GM23338 (cell line): ENCODE measurements at regions not wholly inside any gene's neighbourhood (a gene's known extent, or its start where the extent isn't known, plus 50 kb on each side); places are given as distances from the start of the nearest gene placed in this dataset.

ENCODE experiments used
- ATAC-seq: fragments of 200-7000 bp; cut with Tn5 transposase; 3 replicates; pipeline ENCODE4 v1.9.1; 2020
- DNase-seq: peaks from one replicate; pipeline ENCODE4 v3.0.0-alpha.2; 2015; ENCODE audit warnings: low spot score
- H2AFZ ChIP-seq: fragments of 200-600 bp; sonication (generic); 2 replicates; pipeline ENCODE4 v1.8.0; 2016; ENCODE audit warnings: antibody characterized with exemption, mild to moderate bottlenecking, moderate library complexity
- H3F3A ChIP-seq: fragments of 200-600 bp; sonication (generic); replicated peaks from 2 replicates; pipeline ENCODE4 v1.8.0; 2017; ENCODE audit warnings: antibody characterized with exemption, mixed run types, low read depth
- H3K27ac ChIP-seq: fragments of 200-600 bp; sonication (generic); 2 replicates; pipeline ENCODE4 v1.6.1; 2016; ENCODE audit warnings: low read depth
- H3K27me3 ChIP-seq: fragments of 200-600 bp; sonication (generic); 2 replicates; pipeline ENCODE4 v1.8.0; 2016; ENCODE audit warnings: mild to moderate bottlenecking, mixed run types, moderate library complexity; ENCODE audit not compliant: insufficient read depth
- H3K36me3 ChIP-seq: fragments of 200-600 bp; sonication (generic); 2 replicates; pipeline ENCODE4 v1.8.0; 2016; ENCODE audit warnings: mild to moderate bottlenecking; ENCODE audit not compliant: insufficient read depth
- H3K4me1 ChIP-seq: fragments of 200-600 bp; sonication (generic); 2 replicates; pipeline ENCODE4 v1.8.0; 2016; ENCODE audit warnings: mild to moderate bottlenecking, moderate library complexity; ENCODE audit not compliant: insufficient read depth
- H3K4me2 ChIP-seq: fragments of 200-600 bp; sonication (generic); 2 replicates; pipeline ENCODE4 v1.7.1; 2017; ENCODE audit warnings: mixed run types
- H3K4me3 ChIP-seq: fragments of 200-600 bp; sonication (generic); 2 replicates; pipeline ENCODE4 v1.6.1; 2016; ENCODE audit warnings: mixed run types
- H3K79me2 ChIP-seq: fragments of 200-600 bp; sonication (generic); replicated peaks from 2 replicates; pipeline ENCODE4 v1.8.0; 2017; ENCODE audit warnings: mild to moderate bottlenecking; ENCODE audit not compliant: insufficient read depth
- H3K9me2 ChIP-seq: fragments of 200-600 bp; sonication (generic); 2 replicates; pipeline ENCODE4 v1.8.0; 2017; ENCODE audit not compliant: insufficient read depth
- H4K20me1 ChIP-seq: fragments of 200-600 bp; sonication (generic); replicated peaks from 2 replicates; pipeline ENCODE4 v1.8.0; 2017; ENCODE audit warnings: mild to moderate bottlenecking; ENCODE audit not compliant: insufficient read depth
- H3K27ac Mint-ChIP-seq: 2 replicates; pipeline ENCODE4 v1.8.0; 2020; ENCODE audit warnings: inconsistent platforms, mild to moderate bottlenecking, moderate library complexity, mixed read lengths
- H3K27me3 Mint-ChIP-seq: 3 replicates; pipeline ENCODE4 v1.8.0; 2022; ENCODE audit warnings: low read depth, mild to moderate bottlenecking, moderate library complexity, mixed read lengths, inconsistent platforms; ENCODE audit not compliant: insufficient read depth, poor library complexity
- H3K36me3 Mint-ChIP-seq: 3 replicates; pipeline ENCODE4 v1.8.0; 2021; ENCODE audit warnings: low read depth, mild to moderate bottlenecking, inconsistent platforms, moderate library complexity, mixed read lengths
- H3K4me1 Mint-ChIP-seq: 3 replicates; pipeline ENCODE4 v1.8.0; 2020; ENCODE audit warnings: mild to moderate bottlenecking, inconsistent platforms, mixed read lengths
- H3K4me3 Mint-ChIP-seq: 3 replicates; pipeline ENCODE4 v1.8.0; 2021; ENCODE audit warnings: moderate library complexity, mild to moderate bottlenecking, inconsistent platforms, mixed read lengths
- H3K9me3 Mint-ChIP-seq: 3 replicates; pipeline ENCODE4 v1.8.0; 2020; ENCODE audit warnings: moderate library complexity, mild to moderate bottlenecking, inconsistent platforms, mixed read lengths
- CREB1 ChIP-seq: fragments of 250-450 bp; sonication (Bioruptor Pico); IDR thresholded peaks from 2 replicates; pipeline ENCODE4 v1.5.0; 2020; ENCODE audit warnings: low read depth, mild to moderate bottlenecking, moderate library complexity
- CTCF ChIP-seq, 2 experiments: fragments of 200-600 bp in 1 of 2; sonication (generic) in 1 of 2; conservative IDR thresholded peaks; 2 replicates each; pipeline versions ENCODE4 v1.5.1 to v1.6.1; 2016 to 2017; ENCODE audit warnings: antibody characterized with exemption in 2 of 2, low read depth in 2 of 2, mild to moderate bottlenecking in 2 of 2, moderate library complexity in 1 of 2
- ETS1 ChIP-seq: IDR thresholded peaks from 2 replicates; pipeline ENCODE4 v1.6.1; 2016; ENCODE audit warnings: antibody characterized with exemption
- EZH2 ChIP-seq: fragments of 200-600 bp; sonication (generic); IDR thresholded peaks from one replicate; pipeline ENCODE4 v1.8.0; 2017; ENCODE audit warnings: antibody characterized with exemption, mild to moderate bottlenecking, low read depth; ENCODE audit not compliant: unreplicated experiment
- EZH2phosphoT487 ChIP-seq: fragments of 200-600 bp; sonication (generic); IDR thresholded peaks from one replicate; pipeline ENCODE4 v1.8.1; 2018; ENCODE audit warnings: antibody characterized with exemption; ENCODE audit not compliant: unreplicated experiment
- JUNB ChIP-seq: IDR thresholded peaks from one replicate; pipeline ENCODE4 v1.6.1; 2016; ENCODE audit warnings: antibody characterized with exemption; ENCODE audit not compliant: unreplicated experiment
- POLR2AphosphoS5 ChIP-seq: IDR thresholded peaks from 2 replicates; pipeline ENCODE4 v1.6.1; 2016; ENCODE audit warnings: antibody characterized with exemption, low read depth
- REST ChIP-seq: IDR thresholded peaks from one replicate; pipeline ENCODE4 v1.6.1; 2018; ENCODE audit warnings: antibody characterized with exemption; ENCODE audit not compliant: unreplicated experiment
- STAT1 ChIP-seq: IDR thresholded peaks from one replicate; pipeline ENCODE4 v1.6.1; 2016; ENCODE audit warnings: antibody characterized with exemption; ENCODE audit not compliant: unreplicated experiment
- ZNF114 ChIP-seq: fragments of 250-450 bp; sonication (Bioruptor Pico); IDR thresholded peaks from 2 replicates; pipeline ENCODE4 v1.5.0; 2020; ENCODE audit warnings: mild to moderate bottlenecking, moderate library complexity
- ZNF331 ChIP-seq: fragments of 250-450 bp; sonication (Bioruptor Pico); IDR thresholded peaks from 2 replicates; pipeline ENCODE4 v1.5.0; 2020; ENCODE audit warnings: low read depth, mild to moderate bottlenecking, moderate library complexity

- TF ChIP-seq CREB1 (CRISPR knock-in tag), result no peak
- no peak for TF ChIP-seq STAT1
- TF ChIP-seq ZNF114 (CRISPR knock-in tag), result no peak
- TF ChIP-seq REST, result no peak
- no peak for TF ChIP-seq ETS1
- TF ChIP-seq JUNB, result no peak
Observed at GRCh38 chr12:113688313-113688712, 216.6 kb upstream of the LHX5 start (continued).

- Mint-ChIP-seq H3K4me3 (no peak overlapping the region), H3K4me1 (peaks cover 3% of the 10 kb centered on the region; the same call in 1 of the 3 replicates), H3K27me3 (peaks cover 1% of the 10 kb centered on the region), H3K36me3 (no peaks in the 10 kb centered on the region), H3K9me3 (no peaks in the 10 kb centered on the region), H3K27ac (no peak overlapping the region)
- Histone ChIP-seq H2AFZ (no peak overlapping the region), H3K4me3 (no peak overlapping the region), H3K36me3 (no peaks in the 10 kb centered on the region), H3K4me2 (no peak overlapping the region), H3F3A (no peaks in the 10 kb centered on the region), H3K4me1 (no peaks in the 10 kb centered on the region), H3K27ac (no peak overlapping the region), H3K79me2 (no peaks in the 10 kb centered on the region), H3K27me3 (no peaks in the 10 kb centered on the region), H3K9me2 (no peaks in the 10 kb centered on the region), H4K20me1 (no peaks in the 10 kb centered on the region; the same call in 1 of the 2 replicates)
- DNase-seq (no peak), ATAC-seq (no peak; the same call in 2 of the 3 replicates)
- TF ChIP-seq EZH2phosphoT487 (no peak), STAT1 (no peak), POLR2AphosphoS5 (no peak), EZH2 (no peak), ZNF114 (CRISPR knock-in tag) (no peak), ETS1 (no peak), CREB1 (CRISPR knock-in tag) (no peak), ZNF331 (CRISPR knock-in tag) (no peak), CTCF (conservative IDR thresholded peaks at IDR 0.05; ENCODE audit: low read depth in 2 of 2) (no peak)
Observed at GRCh38 chr12:113684908-113685782, 213.5 kb upstream of the LHX5 start.
